ENCODE measurements at regions not wholly inside any gene's neighbourhood (a gene's known extent, or its start where the extent isn't known, plus 50 kb on each side); places are given as distances from the start of the nearest gene placed in this dataset.

DNA sequence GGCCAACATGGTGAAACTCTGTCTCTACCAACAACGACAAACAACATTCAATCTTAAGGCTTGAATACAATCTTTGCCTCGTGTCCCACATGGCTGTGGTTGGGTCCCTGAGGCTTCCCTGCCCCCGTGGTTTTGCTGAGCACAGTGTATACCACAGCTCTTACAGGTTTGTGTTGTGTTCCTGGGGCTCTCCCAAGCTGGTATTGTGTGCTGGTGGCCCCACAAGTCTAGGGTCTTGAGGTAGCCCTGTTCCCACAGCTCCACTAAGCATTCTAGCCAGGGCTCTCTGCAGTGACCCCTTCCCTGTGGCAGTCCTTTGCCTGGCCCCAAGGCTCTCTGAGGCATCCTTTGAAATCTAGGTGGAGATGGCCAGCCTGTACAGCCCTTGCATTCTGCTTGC lies 68.0 kb upstream of the CCNY start:
- no peak overlapping the region for H3K4me3 ChIP-seq (ENCODE audit: low read depth in 2 of 2, low read length in 2 of 2)
- H3K4me1 ChIP-seq (ENCODE audit: control insufficient read depth, insufficient read depth, low read length), result no peaks in the 10 kb centered on the region
- ATAC-seq, result no peak
- H3K27ac ChIP-seq (ENCODE audit: low read length), result no peak overlapping the region
- no TSS peak for BruUV-seq (replicated peaks)
- H3K27me3 ChIP-seq (ENCODE audit: control insufficient read depth, insufficient read depth, low read length), result no peaks in the 10 kb centered on the region
- H3K36me3 ChIP-seq (ENCODE audit: control insufficient read depth, insufficient read depth, low read length), result no peaks in the 10 kb centered on the region
- POLR2A ChIA-PET, result no interaction called here
- H3K9me3 ChIP-seq (ENCODE audit: control insufficient read depth, insufficient read depth, low read depth, low read length), result no peaks in the 10 kb centered on the region
- CTCF ChIA-PET, result no interaction called here
- intact Hi-C loops (cut with micrococcal nuclease; ENCODE audit: unreplicated experiment) (no loop called here), in situ Hi-C loops (cut with HindIII; ENCODE audit: low pct_unique_long_range_greater_than_20kb, low sequenced_read_pairs) (no loop called here)
- DNase-seq (ENCODE audit: low read depth, low spot score), result no peak
- TF ChIP-seq REST (IDR thresholded peaks at IDR 0.05; ENCODE audit: insufficient read depth in 1 of 2, low read depth in 2 of 2, low read length in 1 of 2) (no peak), POLR2AphosphoS5 (IDR thresholded peaks at IDR 0.05; ENCODE audit: low read depth, low read length) (no peak), SIN3A (IDR thresholded peaks at IDR 0.05; ENCODE audit: borderline replicate concordance, insufficient read depth, low read depth, low read length) (no peak), CTCF (IDR thresholded peaks at IDR 0.05) (no peak), TCF7L2 (IDR thresholded peaks at IDR 0.05; ENCODE audit: low read depth, low read length) (no peak)

GRCh38 chr10:35268791-35269257 lies 67.5 kb upstream of the CCNY start:
- Histone ChIP-seq H3K27me3 (ENCODE audit: control insufficient read depth, insufficient read depth, low read length) (no peaks in the 10 kb centered on the region), H3K27ac (ENCODE audit: low read length) (no peak overlapping the region), H3K4me1 (ENCODE audit: control insufficient read depth, insufficient read depth, low read length) (no peaks in the 10 kb centered on the region), H3K36me3 (ENCODE audit: control insufficient read depth, insufficient read depth, low read length) (no peaks in the 10 kb centered on the region), H3K4me3 (ENCODE audit: low read depth in 2 of 2, low read length in 2 of 2) (no peak overlapping the region), H3K9me3 (ENCODE audit: control insufficient read depth, insufficient read depth, low read depth, low read length) (no peaks in the 10 kb centered on the region)
- intact Hi-C loops (cut with micrococcal nuclease; ENCODE audit: unreplicated experiment) (no loop called here), in situ Hi-C loops (cut with HindIII; ENCODE audit: low pct_unique_long_range_greater_than_20kb, low sequenced_read_pairs) (no loop called here)
- DNase-seq (ENCODE audit: low read depth, low spot score), result no peak
- BruUV-seq (replicated peaks), result no TSS peak
- TF ChIP-seq CTCF (IDR thresholded peaks at IDR 0.05) (no peak), TCF7L2 (IDR thresholded peaks at IDR 0.05; ENCODE audit: low read depth, low read length) (no peak), SIN3A (IDR thresholded peaks at IDR 0.05; ENCODE audit: borderline replicate concordance, insufficient read depth, low read depth, low read length) (no peak), POLR2AphosphoS5 (IDR thresholded peaks at IDR 0.05; ENCODE audit: low read depth, low read length) (no peak), REST (IDR thresholded peaks at IDR 0.05; ENCODE audit: insufficient read depth in 1 of 2, low read depth in 2 of 2, low read length in 1 of 2) (no peak)
- no peak; the same call in 1 of the 2 replicates for ATAC-seq
- ChIA-PET CTCF (no interaction called here), POLR2A (no interaction called here)
